HG03432 (cell line): ENCODE measurements at regions not wholly inside any gene's neighbourhood (a gene's known extent, or its start where the extent isn't known, plus 50 kb on each side); places are given as distances from the start of the nearest gene placed in this dataset.

ENCODE experiments used
- ATAC-seq: cut with Tn5 transposase; IDR thresholded peaks from one replicate; pipeline ENCODE4 v1.9.1; 2021; ENCODE audit warnings: mild to moderate bottlenecking, moderate library complexity; ENCODE audit not compliant: unreplicated experiment

DNA sequence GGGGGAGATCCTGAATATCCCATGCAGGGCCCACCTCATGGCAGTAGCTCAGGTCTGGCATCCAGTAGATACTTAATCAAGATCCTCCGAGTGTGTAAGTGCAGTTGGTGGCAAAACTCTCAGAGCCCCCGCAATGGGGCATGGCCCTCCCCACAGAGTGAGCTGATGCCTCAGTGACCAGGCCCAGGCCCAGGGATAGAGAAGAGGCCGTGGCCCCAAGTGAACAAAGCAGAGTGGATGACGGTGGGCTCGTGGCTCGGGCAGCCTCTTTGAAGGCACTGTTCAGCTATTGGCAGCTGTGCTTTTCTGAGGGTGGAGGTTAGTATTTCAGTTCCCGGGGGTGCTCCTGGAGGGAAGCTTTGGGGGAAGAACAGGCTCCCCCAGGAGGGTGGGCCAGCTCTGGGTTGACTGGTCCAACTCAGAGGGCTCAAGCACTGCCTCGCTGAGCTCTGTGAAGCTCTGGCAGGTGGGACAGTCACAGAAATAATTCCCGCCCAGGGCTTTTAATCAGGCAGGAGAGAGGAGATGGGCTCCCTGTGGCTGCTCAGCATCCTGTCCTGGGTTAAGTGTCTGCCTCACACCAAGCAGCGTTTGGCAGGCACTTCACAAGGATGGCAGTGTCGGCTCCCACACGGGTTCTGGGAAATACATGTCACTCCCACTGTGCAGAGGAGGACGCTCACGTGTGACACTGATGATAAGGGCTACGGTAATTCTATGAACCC, 583.6 kb downstream of the TCERG1L start:
- no peak for ATAC-seq

DNA sequence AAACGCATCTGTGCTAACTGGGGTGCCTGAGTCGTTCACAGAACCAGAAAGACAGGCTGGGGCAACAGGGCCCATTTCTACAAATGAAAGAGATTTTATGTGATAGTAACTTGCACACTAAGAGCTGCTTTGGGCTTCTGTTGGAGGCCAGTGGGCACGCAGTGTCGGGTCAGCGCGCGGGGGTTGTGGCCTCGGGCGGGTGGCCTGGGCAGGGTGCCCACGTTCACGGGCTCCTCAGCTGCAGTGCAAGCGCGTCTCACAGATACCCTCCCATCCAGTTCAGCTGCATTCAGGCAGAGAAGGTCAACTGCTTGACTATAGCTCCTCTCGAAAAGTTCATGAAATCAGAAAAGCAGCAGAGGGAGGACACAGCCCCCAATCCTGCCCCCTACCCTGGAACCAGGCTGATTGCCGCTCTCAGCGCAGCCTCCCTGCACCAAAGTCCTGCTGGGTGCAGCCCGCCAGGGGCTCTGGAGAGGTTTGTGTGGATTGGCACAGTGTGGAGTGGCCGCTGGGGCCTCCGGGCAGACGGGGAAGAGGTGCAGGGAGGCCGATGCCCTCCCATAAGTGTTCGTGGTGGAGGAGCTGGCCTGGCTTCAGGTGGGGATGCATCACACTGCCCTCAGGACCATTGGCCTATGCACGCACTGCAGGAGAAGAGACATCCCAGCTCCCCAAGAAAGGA, 582.8 kb downstream of the TCERG1L start:
- ATAC-seq: no peak

DNA sequence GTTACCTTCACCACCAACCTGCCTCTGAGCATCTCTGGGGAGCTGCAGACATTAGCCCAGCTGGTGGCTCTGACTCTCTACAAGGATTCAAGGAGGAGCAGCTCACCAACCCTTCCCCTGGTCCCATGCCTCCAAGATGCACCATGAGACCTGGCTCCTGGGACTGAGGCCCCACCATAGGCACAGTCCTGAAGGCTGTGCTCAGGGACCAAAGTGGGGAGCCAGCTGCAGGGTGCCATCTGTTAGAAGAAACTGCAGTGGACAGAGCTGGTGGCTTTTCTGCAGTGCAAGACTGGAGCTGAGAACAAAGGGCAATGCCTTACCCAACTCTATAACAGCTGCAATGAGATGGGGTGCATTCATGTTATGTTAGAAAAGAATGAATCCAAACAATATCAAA, 581.6 kb downstream of the TCERG1L start:
- no peak for ATAC-seq

DNA sequence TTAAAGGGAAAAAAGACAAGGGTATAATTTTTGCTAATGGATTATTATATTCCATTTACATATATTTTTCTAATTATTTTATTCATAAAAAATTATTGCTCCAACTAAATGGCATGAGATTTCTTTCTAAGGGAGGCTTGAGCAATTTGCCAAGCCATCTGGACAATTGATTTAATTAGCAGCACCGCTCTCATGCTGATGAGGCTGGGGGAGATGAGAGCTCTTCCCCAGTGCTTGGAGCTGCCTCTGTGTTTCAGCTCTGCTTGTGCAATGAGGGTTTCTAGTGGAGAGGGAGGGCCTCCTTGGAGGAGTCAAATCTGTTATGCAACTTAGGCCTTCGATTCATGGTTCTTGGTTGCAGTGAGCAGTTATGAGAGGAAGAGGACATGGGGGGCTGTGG, 574.3 kb downstream of the TCERG1L start:
- ATAC-seq: no peak

DNA sequence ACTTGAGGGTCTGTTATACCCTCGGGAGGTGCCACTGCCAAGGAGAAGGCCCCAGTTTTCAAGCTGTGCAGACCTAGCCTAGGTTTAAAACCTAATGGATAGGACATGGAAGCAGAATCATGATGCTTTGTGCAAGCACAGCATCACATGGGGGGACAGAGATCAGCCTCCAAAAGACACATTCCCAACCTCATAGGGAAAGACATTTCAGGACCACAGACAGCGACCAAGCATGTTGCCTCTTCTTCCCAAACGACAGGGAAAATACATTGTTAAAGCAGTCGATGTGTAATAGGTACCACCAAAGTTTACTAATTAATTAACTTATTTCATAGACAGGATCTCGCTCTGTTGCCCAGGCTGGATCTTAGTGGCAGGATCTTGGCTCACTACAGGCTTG, 573.9 kb downstream of the TCERG1L start:
- ATAC-seq: no peak

DNA sequence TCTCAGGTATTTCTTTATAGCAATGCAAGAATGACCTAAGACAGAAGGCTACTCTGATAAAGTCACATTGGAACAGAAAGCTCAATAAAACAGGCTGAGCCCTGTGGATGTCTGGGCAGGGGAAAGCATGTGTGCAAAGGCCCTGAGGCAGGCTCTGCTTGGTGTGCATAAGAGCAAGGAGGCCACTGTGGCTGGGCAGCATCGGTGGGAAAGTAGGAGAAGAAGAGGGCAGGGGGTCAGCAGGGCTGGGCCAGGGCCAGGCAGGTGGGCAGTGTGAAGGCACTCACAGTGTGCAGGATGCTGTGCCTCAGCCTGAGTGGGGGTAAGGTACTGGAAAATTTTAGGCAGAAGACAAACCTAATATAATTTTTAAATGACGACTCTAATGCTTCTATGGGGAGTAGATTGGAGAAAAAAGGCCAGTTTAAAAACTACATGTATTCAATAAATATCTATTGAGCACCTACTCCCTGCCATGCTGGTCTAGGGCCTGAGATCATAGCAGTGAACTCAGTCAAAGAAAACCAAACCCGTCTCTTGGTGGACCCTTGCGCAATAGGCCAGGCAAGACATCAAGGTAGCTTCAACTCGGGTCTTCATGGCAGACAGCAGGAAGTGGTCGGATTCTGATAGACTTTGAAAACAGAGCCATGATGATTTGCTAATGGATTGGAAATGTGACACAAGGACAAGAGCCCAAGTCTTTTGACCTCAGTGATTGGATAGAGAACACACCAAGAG, 572.3 kb downstream of the TCERG1L start:
- no peak for ATAC-seq

DNA sequence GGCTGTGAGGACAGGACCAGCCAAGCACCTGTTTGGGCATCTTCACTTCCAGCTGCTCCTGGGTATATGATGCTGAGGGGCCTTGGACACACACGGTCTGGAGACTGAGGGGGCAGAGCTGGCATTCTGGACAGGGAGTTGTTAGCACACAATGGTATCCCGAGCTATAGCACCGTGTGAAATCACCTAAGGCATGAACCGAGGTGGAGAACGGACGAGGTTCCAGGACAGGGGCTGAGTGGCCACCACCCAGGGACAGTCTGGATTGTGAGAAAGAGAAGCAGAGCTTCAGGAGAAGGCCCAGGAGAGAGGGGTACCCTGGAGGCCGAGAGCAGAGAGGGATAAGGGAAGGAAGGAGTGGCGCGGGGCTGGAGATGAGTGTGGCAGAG, 571.8 kb downstream of the TCERG1L start:
- no peak for ATAC-seq

DNA sequence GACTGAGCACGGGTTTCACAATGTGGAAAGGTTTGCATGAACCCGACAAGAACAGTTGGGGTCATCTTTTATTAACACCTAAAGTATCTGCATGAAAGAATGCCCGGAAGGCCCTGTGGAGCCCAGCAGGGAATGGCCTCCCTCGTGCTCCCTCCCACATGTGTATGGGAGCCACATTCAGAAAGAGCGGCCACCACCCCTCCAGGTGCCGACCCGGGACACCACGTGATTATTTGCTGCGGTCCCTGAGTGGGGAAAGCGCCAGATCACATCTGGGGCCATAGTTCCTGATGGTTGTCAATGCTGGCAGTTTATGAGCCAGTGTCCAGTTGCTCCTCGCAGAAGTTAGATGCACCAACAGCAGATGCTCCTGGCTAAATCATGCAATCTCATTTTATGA, 571.4 kb downstream of the TCERG1L start:
- no peak for ATAC-seq

DNA sequence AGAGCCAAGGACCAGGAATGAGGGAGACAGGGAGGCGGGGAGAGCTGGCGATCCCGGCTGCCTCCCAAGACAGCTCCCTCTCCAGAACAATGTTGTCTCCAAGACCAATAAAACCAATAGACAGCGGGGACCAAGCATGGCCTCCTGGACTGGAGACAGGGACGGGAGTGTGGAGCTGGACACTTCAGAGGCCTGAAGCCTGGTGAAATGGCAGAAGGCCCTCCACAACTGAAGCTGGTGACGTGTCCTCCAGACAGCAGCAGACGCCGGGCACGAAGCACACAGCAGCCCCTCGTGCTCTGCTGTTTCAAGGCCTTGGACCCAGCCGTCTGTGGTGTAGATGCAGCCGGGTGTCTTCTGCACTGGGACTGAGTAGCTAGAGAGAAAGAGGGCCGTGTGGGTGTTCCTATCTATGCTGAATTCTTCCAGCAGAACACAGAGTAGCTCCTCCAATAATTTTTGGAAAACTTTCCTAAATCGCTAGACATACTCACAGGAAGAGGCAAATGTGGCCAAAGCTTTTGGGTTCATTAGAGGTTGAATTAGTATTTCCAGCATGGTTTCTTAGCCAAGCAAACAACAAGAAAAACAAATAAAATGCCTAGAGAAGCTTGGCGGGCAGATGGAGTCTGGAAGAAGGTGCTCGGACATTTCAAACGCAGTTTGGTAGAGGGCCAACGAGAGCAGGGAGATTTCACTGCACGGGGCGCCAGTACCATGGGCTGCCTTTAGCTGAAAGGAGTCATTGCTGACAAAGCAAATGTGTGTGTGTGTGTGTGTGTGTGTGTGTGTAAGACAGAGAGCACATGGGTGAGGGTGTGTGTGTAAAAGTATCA, 570.4 kb downstream of the TCERG1L start:
- ATAC-seq: no peak

DNA sequence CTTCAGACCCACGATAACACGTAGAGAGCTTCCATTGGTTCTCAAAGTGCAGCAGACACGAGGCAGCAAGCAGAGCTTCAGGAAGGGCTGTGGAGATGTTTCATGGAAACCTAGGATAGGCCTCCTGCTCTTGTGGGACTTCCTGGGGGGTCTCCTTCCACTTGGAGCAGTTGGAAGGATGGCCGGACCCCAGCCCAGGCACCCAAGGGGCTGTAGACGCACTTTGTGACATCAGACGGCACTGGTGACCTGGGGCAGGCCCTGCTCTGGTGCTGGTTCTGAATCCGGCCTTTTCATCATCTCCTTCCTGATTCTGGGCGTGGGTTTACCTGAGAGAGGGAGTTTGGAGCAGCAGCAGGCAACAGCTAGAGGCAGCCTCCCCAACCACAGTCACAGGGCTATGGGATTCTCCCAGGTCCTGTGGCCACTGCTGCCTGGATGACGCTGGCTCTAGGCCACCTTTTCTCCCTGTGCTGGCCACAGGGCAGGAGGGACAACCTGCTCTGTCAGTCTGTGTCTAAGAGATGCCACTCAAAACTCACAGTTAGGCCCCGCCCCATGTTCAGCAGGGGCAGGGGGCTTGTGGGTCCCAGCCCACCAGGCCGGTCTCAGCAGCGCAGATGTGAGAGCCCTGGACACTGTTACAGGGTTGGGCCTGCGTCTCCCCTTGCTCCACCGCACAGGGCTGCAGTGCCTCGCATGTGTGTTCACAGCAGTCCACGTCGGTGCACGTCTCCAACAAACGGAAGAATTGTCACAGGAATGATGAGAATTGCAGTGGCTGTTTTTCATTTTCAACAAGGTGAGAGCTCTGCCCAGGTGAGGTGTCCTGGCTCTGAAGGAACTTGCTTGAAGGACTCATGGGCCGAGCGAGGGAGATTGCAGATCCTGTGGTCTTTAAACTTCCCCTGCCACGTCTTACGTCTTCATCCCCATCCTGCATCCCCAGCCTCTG, 569.3 kb downstream of the TCERG1L start:
- ATAC-seq: no peak

DNA sequence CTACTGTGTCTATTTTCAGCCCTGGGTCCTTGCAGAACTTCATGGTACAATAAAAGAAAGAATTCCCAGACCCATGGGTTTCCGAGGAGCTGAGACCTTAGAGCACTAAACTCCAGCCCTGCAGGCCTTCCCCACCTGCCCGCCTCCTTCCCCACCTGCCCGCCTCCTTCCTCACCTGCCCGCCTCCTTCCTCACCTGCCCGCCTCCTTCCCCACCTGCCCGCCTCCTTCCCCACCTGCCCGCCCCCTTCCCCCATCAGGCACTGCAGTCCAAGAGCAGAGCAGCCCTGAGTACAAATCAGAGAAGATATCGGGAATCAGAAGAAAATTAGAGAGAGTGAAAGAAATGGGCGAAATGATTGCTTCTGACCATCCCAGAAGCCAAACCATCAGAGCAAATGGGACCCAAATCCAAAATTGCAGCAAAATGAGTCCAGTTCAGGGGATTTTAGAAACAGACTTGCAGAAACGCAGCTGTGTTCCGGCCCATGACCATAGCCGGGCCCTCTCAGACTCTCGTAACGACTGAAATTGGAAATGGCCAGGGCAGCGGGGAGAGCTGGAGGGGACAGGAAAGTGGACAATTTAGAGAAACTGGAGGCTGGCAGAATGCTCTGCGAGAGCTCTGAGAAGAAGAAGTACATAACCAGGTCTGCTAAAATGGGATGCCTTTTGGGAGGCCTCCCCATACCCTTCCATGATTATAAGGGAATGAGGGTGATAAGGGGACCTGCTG, 568.4 kb downstream of the TCERG1L start:
- no peak for ATAC-seq

DNA sequence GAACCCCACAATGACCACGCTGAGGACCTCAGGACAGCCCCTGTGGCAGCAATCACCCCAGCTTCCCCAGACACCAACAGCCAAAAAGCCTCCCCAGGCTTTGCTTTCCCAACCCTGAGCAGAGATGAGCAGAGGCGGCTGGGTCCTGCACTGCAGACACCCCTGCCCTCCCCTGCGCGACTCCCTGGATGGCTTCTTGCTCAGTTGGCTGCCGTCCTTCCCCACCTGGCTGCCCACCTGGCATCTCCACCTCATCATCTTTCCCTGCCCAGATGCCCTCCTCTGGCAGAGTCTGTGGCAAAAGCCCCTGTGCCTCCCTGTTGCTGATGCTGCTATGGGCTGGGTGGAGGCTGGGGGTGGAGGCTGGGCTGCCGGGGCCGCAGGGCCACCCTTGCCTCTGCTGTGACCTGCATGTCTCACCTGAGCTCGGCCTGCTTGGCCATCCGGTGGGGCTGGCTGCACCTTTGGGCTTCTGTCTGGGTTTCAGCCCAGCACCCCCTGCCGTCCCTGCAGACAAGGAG, 567.7 kb downstream of the TCERG1L start:
- no peak for ATAC-seq

DNA sequence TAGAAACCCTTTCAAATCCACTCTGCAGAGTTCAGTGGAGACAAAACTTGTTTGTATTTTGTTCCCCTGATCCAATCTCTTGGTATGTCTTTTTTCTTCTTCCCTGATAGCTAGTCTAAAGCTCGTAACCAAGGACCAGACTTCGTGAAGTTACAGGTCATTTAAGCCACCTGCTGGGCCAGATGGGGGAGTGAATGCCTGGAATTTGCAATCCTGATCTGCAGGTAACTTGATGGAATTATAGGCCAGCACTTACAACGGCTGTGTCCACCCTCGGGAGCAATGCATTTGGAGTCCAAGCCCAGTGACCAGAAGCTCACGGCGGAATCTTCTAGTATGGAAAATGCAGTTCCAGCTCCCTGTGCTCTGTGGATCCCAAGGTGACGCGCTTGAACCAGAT, 566.9 kb downstream of the TCERG1L start:
- ATAC-seq: no peak

DNA sequence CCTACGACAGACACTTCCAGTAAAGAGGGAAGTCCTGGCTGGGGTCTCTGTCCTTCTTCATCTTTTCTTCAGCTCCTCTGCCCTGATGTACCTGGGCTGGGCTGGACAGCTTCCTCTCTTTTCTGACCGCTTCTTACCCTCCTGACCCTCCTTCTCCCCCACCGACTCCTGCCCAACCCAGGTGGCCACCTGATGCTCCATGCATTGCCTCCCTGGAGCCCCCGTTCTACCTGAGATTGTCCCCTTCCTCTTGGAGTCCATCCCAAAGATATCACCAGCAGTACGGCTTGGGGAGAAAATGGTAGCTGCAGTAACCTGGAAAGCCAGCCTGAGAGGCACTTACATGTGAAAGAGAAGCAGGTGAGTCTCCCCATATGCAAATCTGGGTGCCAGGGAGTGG, 566.3 kb downstream of the TCERG1L start:
- no peak for ATAC-seq

DNA sequence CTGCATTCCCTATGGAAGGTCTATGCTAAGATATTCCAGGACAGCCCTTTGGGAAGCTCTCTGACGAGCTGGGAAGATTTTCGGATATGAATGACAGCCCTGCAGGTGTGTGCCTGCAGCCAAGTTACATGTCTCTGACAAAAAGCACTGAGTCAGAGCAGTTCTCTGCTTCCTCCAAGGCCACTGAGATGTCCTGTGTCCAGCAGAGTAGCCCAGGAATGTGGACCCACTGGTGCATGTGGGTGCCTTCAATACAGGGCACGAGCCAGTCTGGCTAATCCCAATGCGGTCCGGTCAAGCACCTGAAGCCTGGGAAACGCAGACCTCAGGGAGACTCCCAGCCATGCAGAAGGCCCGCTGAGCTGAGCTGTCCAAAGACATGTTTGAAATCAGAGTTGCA, 565.7 kb downstream of the TCERG1L start:
- ATAC-seq: no peak

DNA sequence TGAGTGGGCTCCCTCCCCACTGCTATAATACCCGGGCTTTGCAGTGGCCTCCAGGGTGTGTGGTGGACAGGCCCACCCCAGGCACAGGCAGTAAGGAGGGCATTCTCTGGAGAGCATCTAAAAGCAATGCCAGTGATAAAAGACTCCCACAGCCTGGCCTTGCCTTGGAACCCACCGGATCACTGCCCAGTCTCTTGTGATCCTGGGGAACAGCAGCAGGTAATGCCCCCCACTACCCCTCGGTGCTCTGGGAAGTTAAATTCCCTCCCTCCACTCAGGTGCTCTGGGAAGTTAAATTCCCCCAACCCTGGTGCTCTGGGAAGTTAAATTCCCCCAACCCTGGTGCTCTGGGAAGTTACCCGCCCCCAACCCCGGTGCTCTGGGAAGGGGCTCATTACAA, 565.2 kb downstream of the TCERG1L start:
- ATAC-seq: no peak

DNA sequence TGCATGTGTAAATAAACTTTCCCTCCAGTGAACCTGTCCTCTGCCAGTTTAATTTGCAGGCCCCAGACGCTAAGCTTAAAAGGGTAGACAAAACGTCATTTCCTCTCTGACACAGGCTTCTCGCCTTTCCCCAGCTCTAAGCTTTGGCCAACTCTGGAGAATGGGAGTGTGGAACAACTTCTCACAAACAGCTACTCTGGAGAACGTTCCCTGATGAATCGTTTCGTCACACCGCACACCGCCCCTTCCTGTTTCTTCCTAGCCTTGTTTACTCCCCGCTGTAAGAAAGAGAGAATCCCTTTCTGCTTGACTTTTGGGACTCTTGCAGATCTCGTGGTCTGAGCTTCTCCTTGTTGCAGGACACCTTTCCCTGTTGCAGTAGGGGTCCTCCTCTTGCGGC, 564.2 kb downstream of the TCERG1L start:
- ATAC-seq: no peak

DNA sequence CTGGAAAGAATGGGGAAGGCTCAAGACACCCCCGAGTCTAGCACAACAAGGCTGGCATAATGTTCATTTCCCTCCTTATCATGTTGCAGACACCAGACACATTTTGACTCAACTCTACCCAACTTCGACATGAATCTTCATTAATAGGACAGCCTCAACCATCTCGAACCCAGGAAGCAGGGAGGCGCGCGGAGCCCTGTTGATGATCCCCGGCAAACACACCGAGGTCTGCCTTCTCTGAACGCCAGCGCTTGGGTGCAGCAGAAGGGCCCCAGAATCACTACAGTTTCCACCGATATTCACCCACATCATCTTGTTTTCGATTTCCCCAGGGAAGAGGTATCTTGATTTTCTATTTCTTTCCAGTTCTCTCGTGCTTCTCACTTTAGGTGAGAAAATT, 563.6 kb downstream of the TCERG1L start:
- no peak for ATAC-seq

DNA sequence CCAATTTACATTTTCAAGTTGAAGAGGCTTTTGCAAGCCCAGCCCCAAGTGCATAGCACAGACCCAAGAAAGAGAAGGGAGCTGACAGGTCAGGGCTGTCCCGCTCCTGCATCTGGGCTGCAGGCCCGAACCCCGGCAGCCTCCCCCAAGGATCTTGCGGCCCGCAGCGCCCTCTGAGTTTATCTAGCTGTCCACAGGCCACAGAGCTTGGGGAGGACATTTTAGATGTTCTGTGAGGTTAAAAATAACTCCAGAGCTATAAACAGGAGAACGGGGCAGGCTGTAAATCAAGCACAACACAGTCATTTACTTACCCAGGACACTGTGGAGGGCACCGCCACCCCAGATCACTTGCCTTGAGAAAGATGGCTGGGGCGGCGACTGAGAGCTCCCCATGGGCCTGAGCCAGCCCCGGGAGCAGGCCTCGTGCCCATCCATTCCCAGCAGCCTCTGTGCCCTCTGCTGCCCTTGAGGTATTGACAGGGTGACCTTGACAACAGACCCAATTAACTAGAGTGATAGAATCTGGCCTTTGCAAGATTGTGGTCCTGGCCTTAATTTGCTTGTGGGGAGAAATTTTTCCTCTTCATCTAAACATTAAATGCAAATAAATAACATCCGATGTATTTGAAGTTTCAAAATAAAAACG, 563.0 kb downstream of the TCERG1L start:
- no peak for ATAC-seq
